NCI-H526 (cell line): ENCODE measurements at regions not wholly inside any gene's neighbourhood (a gene's known extent, or its start where the extent isn't known, plus 50 kb on each side); places are given as distances from the start of the nearest gene placed in this dataset.
A peak's percentile ranks its signal among the peaks of the same experiment; 100 is the strongest.

ENCODE experiments used
- DNase-seq, 2 experiments: peaks; one replicate each; lab custom pipeline; 2025; lab: John Stamatoyannopoulos, UW

GRCh38 chr6:10048370-10049297 lies 366.2 kb downstream of the TFAP2A start:
- no peak for DNase-seq

GRCh38 chr6:10042280-10042679 lies 372.6 kb downstream of the TFAP2A start:
- DNase-seq = no peak

GRCh38 chr6:10033223-10033829 lies 381.5 kb downstream of the TFAP2A start:
- no peak for DNase-seq

GRCh38 chr6:10031617-10032016 lies 383.3 kb downstream of the TFAP2A start:
- DNase-seq = no peak

GRCh38 chr6:10030942-10031537 lies 383.8 kb downstream of the TFAP2A start:
- peak; percentile 10 to 56 for DNase-seq

GRCh38 chr6:10028222-10028621 lies 386.7 kb downstream of the TFAP2A start:
- no peak for DNase-seq

GRCh38 chr6:10019851-10020250 lies 395.0 kb downstream of the TFAP2A start:
- no peak for DNase-seq

- DNase-seq = no peak
These were observed 400.3 kb downstream of the TFAP2A start for GRCh38 chr6:10014557-10014956.

GRCh38 chr6:10000551-10000950 lies 414.3 kb downstream of the TFAP2A start:
- no peak for DNase-seq

- DNase-seq = no peak
These were observed 415.1 kb downstream of the TFAP2A start for GRCh38 chr6:9999796-10000195.

GRCh38 chr6:9986273-9986672 lies 428.6 kb downstream of the TFAP2A start:
- DNase-seq = no peak

GRCh38 chr6:9985481-9985880 lies 429.4 kb downstream of the TFAP2A start:
- DNase-seq = no peak

GRCh38 chr6:9984607-9985006 lies 430.3 kb downstream of the TFAP2A start:
- no peak for DNase-seq

GRCh38 chr6:9983168-9983567 lies 431.7 kb downstream of the TFAP2A start:
- DNase-seq = no peak

- DNase-seq = peak in 1 of 2 experiments; percentile 26
These were observed 432.7 kb downstream of the TFAP2A start for GRCh38 chr6:9982215-9982614.

GRCh38 chr6:9979996-9980395 lies 434.9 kb downstream of the TFAP2A start:
- DNase-seq = no peak

GRCh38 chr6:9978480-9978879 lies 436.4 kb downstream of the TFAP2A start:
- no peak for DNase-seq

- no peak for DNase-seq
These were observed 437.5 kb downstream of the TFAP2A start for GRCh38 chr6:9977411-9977810.

GRCh38 chr6:9961646-9962045 lies 453.2 kb downstream of the TFAP2A start:
- DNase-seq = no peak

GRCh38 chr6:9957215-9957759 lies 457.6 kb downstream of the TFAP2A start:
- no peak for DNase-seq

- peak in 1 of 2 experiments; percentile 10 for DNase-seq
These were observed 466.2 kb downstream of the TFAP2A start for GRCh38 chr6:9948678-9949077.

GRCh38 chr6:9943986-9944385 lies 470.9 kb downstream of the TFAP2A start:
- DNase-seq = no peak

- no peak for DNase-seq
These were observed 471.8 kb downstream of the TFAP2A start for GRCh38 chr6:9943026-9943425.
